NCI-H345 (cell line): ENCODE measurements at regions not wholly inside any gene's neighbourhood (a gene's known extent, or its start where the extent isn't known, plus 50 kb on each side); places are given as distances from the start of the nearest gene placed in this dataset.

Experiments used
- DNase-seq: peaks from one replicate; lab custom pipeline; 2025; lab: John Stamatoyannopoulos, UW

DNA sequence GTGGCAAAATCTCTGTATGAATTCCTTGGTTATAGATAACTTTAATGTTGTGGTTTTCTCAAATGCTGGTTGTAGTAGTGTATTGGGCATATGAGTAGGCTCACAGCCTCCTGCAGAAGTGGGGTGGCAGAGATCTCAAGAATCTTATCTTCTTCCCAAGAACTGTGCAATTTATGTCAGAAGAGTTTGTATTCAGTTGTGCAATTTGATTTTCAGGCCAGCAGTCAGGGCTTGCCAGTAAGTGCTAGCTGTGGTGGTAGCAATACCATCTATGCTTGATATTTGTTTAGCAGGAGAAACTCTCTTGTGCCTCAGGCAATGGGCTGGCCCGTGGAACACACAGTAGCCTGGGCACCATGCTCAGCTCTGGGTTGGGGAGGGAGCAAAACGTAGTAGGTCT, 58.4 kb upstream of the GOLIM4 start:
- DNase-seq: no peak

DNA sequence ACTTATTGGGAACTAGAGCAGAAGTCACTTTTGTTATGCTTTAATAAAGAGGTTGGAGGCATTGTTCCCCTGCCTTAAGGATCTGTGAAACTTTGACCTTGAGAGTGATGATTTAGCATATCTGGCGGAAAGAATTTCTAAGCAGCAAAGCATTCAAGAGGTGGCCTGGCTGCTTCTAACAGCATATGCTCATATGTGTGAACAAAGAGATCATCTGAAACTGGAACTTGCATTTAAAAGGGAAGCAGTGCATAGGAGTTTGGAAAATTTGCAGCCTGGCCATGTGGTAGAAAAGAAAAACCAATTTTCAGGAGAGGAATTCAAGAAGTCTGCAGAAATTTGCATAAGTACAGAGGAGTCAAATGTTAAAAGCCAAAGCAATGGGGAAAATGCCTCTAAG, 56.4 kb upstream of the GOLIM4 start:
- DNase-seq: no peak
